Keratinocyte (primary cell): ENCODE measurements at regions not wholly inside any gene's neighbourhood (a gene's known extent, or its start where the extent isn't known, plus 50 kb on each side); places are given as distances from the start of the nearest gene placed in this dataset.

Experiments
- DNase-seq: peaks from one replicate; pipeline ENCODE4 v3.0.0-alpha.2; 2011; ENCODE audit warnings: low read depth, missing footprints, low spot score
- FAIRE-seq: peaks from 2 replicates; lab custom pipeline; 2011; peaks lifted over from hg19 to GRCh38; lab: Jason Lieb, UNC
- H2AFZ ChIP-seq: 2 replicates; pipeline ENCODE4 v1.6.0; 2012; ENCODE audit warnings: low read length, control low read depth, inconsistent platforms; ENCODE audit not compliant: control insufficient read depth
- H3K27ac ChIP-seq: 2 replicates; pipeline ENCODE4 v1.5.1; 2011; ENCODE audit warnings: low read length; ENCODE audit not compliant: control insufficient read depth, insufficient read depth
- H3K27me3 ChIP-seq: 3 replicates; pipeline ENCODE4 v1.6.0; 2011; ENCODE audit warnings: low read length; ENCODE audit not compliant: control insufficient read depth, insufficient read depth; ENCODE audit errors: extremely low read depth
- H3K36me3 ChIP-seq, 2 experiments: 2 replicates in 1 of 2; 3 replicates in 1 of 2; pipeline ENCODE4 v1.5.1; 2011; ENCODE audit warnings: low read length in 2 of 2, mild to moderate bottlenecking in 1 of 2; ENCODE audit not compliant: control insufficient read depth in 2 of 2, insufficient read depth in 2 of 2; ENCODE audit errors: extremely low read depth in 1 of 2
- H3K4me1 ChIP-seq: 3 replicates; pipeline ENCODE4 v1.5.1; 2011; ENCODE audit warnings: low read length; ENCODE audit not compliant: control insufficient read depth, insufficient read depth; ENCODE audit errors: extremely low read depth
- H3K4me2 ChIP-seq: 3 replicates; pipeline ENCODE4 v1.6.0; 2011; ENCODE audit warnings: low read depth, low read length; ENCODE audit not compliant: control insufficient read depth, insufficient read depth; ENCODE audit errors: extremely low read depth
- H3K4me3 ChIP-seq, 3 experiments: fragments of 200-600 bp in 1 of 3; sonication (generic) in 1 of 3; 2 replicates in 2 of 3; 3 replicates in 1 of 3; pipeline ENCODE4 v1.5.1; 2011 to 2016; ENCODE audit warnings: low read length in 3 of 3, mild to moderate bottlenecking in 3 of 3, control low read depth in 2 of 3, inconsistent platforms in 1 of 3, low read depth in 1 of 3, mixed read lengths in 1 of 3, mixed run types in 1 of 3, moderate library complexity in 1 of 3; ENCODE audit not compliant: control insufficient read depth in 2 of 3, insufficient read depth in 2 of 3; ENCODE audit errors: extremely low read depth in 1 of 3
- H3K79me2 ChIP-seq: 2 replicates; pipeline ENCODE4 v1.6.0; 2012; ENCODE audit warnings: low read length; ENCODE audit not compliant: control insufficient read depth, insufficient read depth
- H3K9ac ChIP-seq: 3 replicates; pipeline ENCODE4 v1.6.0; 2011; ENCODE audit warnings: low read length; ENCODE audit not compliant: control insufficient read depth, insufficient read depth; ENCODE audit errors: extremely low read depth
- H3K9me1 ChIP-seq: 3 replicates; pipeline ENCODE4 v1.6.0; 2011; ENCODE audit warnings: low read length; ENCODE audit not compliant: control insufficient read depth, insufficient read depth; ENCODE audit errors: extremely low read depth
- H3K9me3 ChIP-seq: 2 replicates; pipeline ENCODE4 v1.5.1; 2012; ENCODE audit warnings: low read depth, low read length; ENCODE audit not compliant: control insufficient read depth
- H4K20me1 ChIP-seq: 3 replicates; pipeline ENCODE4 v1.6.0; 2011; ENCODE audit warnings: low read length; ENCODE audit not compliant: control insufficient read depth, insufficient read depth; ENCODE audit errors: extremely low read depth
- EZH2 ChIP-seq: IDR thresholded peaks from one replicate; pipeline ENCODE4 v1.6.1; 2012; ENCODE audit warnings: inconsistent platforms, mild to moderate bottlenecking, low read length, moderate library complexity
- dilution Hi-C: fragments of 300-500 bp; cut with MboI; formaldehyde crosslinking; loops from one replicate; pipeline ENCODE4 v1.7.0; 2020; ENCODE audit warnings: low sequenced_read_pairs; ENCODE audit not compliant: extremely low pct_ligation_motif_present
- TF ChIP-seq, protein P1 (sequence below), 3 experiments: IDR thresholded peaks in 1 of 3; conservative IDR thresholded peaks in 1 of 3; optimal IDR thresholded peaks in 1 of 3; 2 replicates in 2 of 3; 3 replicates in 1 of 3; pipeline versions ENCODE3 to v1.5.1; 2011; ENCODE audit warnings: low read length in 3 of 3, mild to moderate bottlenecking in 3 of 3, moderate library complexity in 2 of 3, control low read depth in 1 of 3, inconsistent platforms in 1 of 3; ENCODE audit not compliant: insufficient read depth in 2 of 3; ENCODE audit errors: extremely low read depth in 1 of 3

DNA sequence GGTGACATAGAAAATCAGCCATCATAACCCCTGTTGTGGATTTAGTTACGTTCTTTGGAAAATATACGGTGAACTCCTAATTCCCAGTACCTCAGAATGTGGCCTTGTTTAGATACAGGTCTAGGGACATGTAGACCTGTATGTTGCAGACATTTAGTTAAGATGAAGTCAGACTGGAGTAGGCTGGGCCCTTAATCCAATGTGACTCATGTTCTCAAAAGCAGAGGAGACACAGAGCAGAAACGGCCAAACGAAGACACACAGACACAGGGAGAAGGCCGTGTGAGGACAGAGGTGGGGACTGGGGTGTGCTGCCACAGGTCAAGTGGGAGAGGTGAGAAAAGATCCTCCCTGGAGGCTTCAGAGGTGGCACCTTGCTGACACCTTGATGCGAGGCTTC lies 119.0 kb upstream of the PROK2 start:
- Histone ChIP-seq H3K9me1 (no peaks in the 10 kb centered on the region), H3K79me2 (no peaks in the 10 kb centered on the region), H3K36me3 (no peaks in the 10 kb centered on the region), H3K4me2 (no peak overlapping the region), H2AFZ (no peak overlapping the region), H3K4me1 (no peaks in the 10 kb centered on the region), H4K20me1 (no peaks in the 10 kb centered on the region), H3K9me3 (no peaks in the 10 kb centered on the region), H3K27ac (no peak overlapping the region), H3K9ac (no peak overlapping the region), H3K27me3 (peaks cover 18% of the 10 kb centered on the region), H3K4me3 (no peak overlapping the region)
- dilution Hi-C loops = no loop called here
- TF ChIP-seq, protein P1, sequence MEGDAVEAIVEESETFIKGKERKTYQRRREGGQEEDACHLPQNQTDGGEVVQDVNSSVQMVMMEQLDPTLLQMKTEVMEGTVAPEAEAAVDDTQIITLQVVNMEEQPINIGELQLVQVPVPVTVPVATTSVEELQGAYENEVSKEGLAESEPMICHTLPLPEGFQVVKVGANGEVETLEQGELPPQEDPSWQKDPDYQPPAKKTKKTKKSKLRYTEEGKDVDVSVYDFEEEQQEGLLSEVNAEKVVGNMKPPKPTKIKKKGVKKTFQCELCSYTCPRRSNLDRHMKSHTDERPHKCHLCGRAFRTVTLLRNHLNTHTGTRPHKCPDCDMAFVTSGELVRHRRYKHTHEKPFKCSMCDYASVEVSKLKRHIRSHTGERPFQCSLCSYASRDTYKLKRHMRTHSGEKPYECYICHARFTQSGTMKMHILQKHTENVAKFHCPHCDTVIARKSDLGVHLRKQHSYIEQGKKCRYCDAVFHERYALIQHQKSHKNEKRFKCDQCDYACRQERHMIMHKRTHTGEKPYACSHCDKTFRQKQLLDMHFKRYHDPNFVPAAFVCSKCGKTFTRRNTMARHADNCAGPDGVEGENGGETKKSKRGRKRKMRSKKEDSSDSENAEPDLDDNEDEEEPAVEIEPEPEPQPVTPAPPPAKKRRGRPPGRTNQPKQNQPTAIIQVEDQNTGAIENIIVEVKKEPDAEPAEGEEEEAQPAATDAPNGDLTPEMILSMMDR (optimal IDR thresholded peaks at IDR 0.05 in 1 of 3, IDR thresholded peaks at IDR 0.05 in 1 of 3, conservative IDR thresholded peaks at IDR 0.05 in 1 of 3; ENCODE audit: extremely low read depth in 1 of 3, insufficient read depth in 2 of 3, low read length in 3 of 3) = no peak
- TF ChIP-seq EZH2 = no peak
- no peak for FAIRE-seq
- no peak for DNase-seq

DNA sequence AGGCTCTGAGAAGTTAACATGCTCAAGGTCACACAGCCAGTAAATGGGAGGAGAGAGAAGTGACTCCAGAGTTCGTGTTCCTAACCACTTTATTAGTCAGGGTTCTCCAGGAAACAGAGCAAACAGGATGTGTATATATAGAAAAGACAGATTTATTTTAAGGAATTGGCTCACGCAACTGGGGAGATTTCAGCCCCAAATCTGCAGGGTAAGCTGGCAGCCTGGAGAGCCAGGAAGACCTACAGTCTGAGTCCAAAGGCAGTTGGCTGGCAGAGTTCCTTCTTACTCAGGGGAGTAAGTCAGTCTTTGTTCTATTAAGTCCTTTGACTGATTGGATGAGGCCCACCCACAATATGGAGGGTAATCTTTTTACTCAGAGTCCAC lies 118.2 kb upstream of the PROK2 start:
- H3K9ac ChIP-seq = no peak overlapping the region
- no peak overlapping the region for H2AFZ ChIP-seq
- no peak overlapping the region for H3K4me2 ChIP-seq
- H3K4me3 ChIP-seq = no peak overlapping the region
- no peaks in the 10 kb centered on the region for H3K4me1 ChIP-seq
- dilution Hi-C loops = no loop called here
- DNase-seq = no peak
- H3K27me3 ChIP-seq = peaks cover 14% of the 10 kb centered on the region
- no peak for FAIRE-seq
- no peak overlapping the region for H3K27ac ChIP-seq
- TF ChIP-seq, protein P1 (optimal IDR thresholded peaks at IDR 0.05 in 1 of 3, IDR thresholded peaks at IDR 0.05 in 1 of 3, conservative IDR thresholded peaks at IDR 0.05 in 1 of 3; ENCODE audit: extremely low read depth in 1 of 3, insufficient read depth in 2 of 3, low read length in 3 of 3) = no peak
- TF ChIP-seq EZH2 = no peak
- no peaks in the 10 kb centered on the region for H3K36me3 ChIP-seq
- H3K9me3 ChIP-seq = no peaks in the 10 kb centered on the region
- H3K79me2 ChIP-seq = no peaks in the 10 kb centered on the region
- no peaks in the 10 kb centered on the region for H3K9me1 ChIP-seq
- H4K20me1 ChIP-seq = no peaks in the 10 kb centered on the region
